ENCODE measurements at regions not wholly inside any gene's neighbourhood (a gene's known extent, or its start where the extent isn't known, plus 50 kb on each side); places are given as distances from the start of the nearest gene placed in this dataset.

GRCh38 chr15:93614386-93615104 lies 525.5 kb upstream of the RGMA start:
- DNase-seq, result no peak

GRCh38 chr15:93613386-93613785 lies 524.4 kb upstream of the RGMA start:
- DNase-seq, result no peak

- DNase-seq, result no peak
Observed at GRCh38 chr15:93612953-93613352, 523.9 kb upstream of the RGMA start.

- DNase-seq, result no peak
Observed at GRCh38 chr15:93610944-93611343, 521.9 kb upstream of the RGMA start.

- no peak for DNase-seq
Observed at GRCh38 chr15:93608643-93609148, 519.7 kb upstream of the RGMA start.

GRCh38 chr15:93603550-93603949 lies 514.5 kb upstream of the RGMA start:
- DNase-seq, result no peak

- no peak for DNase-seq
Observed at GRCh38 chr15:93587059-93587521, 498.1 kb upstream of the RGMA start.

- no peak for DNase-seq
Observed at GRCh38 chr15:93585012-93585411, 496.0 kb upstream of the RGMA start.

- DNase-seq, result peak; percentile 17
Observed at GRCh38 chr15:93583968-93584367, 495.0 kb upstream of the RGMA start.

GRCh38 chr15:93583552-93583951 lies 494.5 kb upstream of the RGMA start:
- no peak for DNase-seq

GRCh38 chr15:93570527-93570926 lies 481.5 kb upstream of the RGMA start:
- no peak for DNase-seq

- DNase-seq, result no peak
Observed at GRCh38 chr15:93566762-93567161, 477.8 kb upstream of the RGMA start.

- no peak for DNase-seq
Observed at GRCh38 chr15:93565201-93565600, 476.2 kb upstream of the RGMA start.

- no peak for DNase-seq
Observed at GRCh38 chr15:93563218-93563617, 474.2 kb upstream of the RGMA start.

- DNase-seq, result no peak
Observed at GRCh38 chr15:93562395-93563123, 473.5 kb upstream of the RGMA start.

- no peak for DNase-seq
Observed at GRCh38 chr15:93557696-93558095, 468.7 kb upstream of the RGMA start.

- no peak for DNase-seq
Observed at GRCh38 chr15:93553167-93553935, 464.3 kb upstream of the RGMA start.

- no peak for DNase-seq
Observed at GRCh38 chr15:93543093-93543492, 454.1 kb upstream of the RGMA start.

GRCh38 chr15:93527374-93528050 lies 438.5 kb upstream of the RGMA start:
- DNase-seq, result no peak

- DNase-seq, result no peak
Observed at GRCh38 chr15:93524432-93524831, 435.4 kb upstream of the RGMA start.

GRCh38 chr15:93523481-93523880 lies 434.5 kb upstream of the RGMA start:
- DNase-seq, result no peak

- no peak for DNase-seq
Observed at GRCh38 chr15:93520206-93520605, 431.2 kb upstream of the RGMA start.

GRCh38 chr15:93519599-93519998 lies 430.6 kb upstream of the RGMA start:
- DNase-seq, result no peak

Data from hematopoietic multipotent progenitor cell treated with erythropoietin and hydrocortisone succinate and interleukin-3 and kit ligand, for 8 days (in vitro differentiated cells).